HG02870 (cell line): ENCODE measurements at regions not wholly inside any gene's neighbourhood (a gene's known extent, or its start where the extent isn't known, plus 50 kb on each side); places are given as distances from the start of the nearest gene placed in this dataset.

Experiments used
- ATAC-seq: cut with Tn5 transposase; IDR thresholded peaks from one replicate; pipeline ENCODE4 v1.9.1; 2021; ENCODE audit warnings: mild to moderate bottlenecking, moderate library complexity; ENCODE audit not compliant: unreplicated experiment

- ATAC-seq = no peak
These were observed 468.0 kb downstream of the HTR7 start for GRCh38 chr10:90389876-90390275.

- no peak for ATAC-seq
These were observed 463.5 kb downstream of the HTR7 start for GRCh38 chr10:90394311-90394710.

DNA sequence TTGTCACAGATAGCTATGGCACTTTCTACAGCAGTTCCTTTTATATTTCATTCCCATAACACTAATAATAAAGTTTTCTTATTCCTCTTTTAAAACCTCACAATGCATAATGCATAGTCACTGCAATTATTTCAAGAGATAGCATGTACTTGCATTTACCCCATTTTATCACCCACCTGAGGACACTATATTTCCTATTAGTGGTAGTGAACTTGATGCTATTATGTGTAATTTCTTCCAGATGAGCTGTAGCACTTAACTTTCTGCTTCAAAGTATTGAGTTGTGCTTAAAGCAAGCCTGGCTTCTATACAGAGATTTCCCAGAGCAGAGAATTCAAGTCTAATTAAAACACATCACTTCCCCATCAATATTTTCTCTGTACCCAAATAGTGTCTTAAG lies 461.1 kb downstream of the HTR7 start:
- no peak for ATAC-seq

- ATAC-seq = no peak
These were observed 459.3 kb downstream of the HTR7 start for GRCh38 chr10:90398566-90398965.

DNA sequence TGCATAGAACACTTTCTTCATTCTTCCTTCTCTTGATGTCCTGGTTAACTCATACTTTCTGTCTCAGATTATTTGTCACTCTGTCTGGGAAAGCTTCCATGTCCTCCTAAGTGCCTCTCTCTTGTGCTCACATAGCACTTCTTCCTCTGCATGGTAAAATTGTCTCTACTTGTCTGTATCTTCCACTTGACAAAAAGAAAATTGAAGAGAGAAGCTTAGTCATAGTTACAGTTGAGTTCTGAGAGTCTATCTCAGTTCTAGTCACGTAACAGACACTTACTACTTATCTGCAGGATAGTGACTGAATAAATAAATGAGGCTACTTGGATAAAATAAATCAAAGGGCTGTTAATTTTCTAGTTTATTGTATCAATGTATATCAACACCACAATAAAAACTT lies 458.1 kb downstream of the HTR7 start:
- peak; percentile 62 for ATAC-seq

GRCh38 chr10:90403211-90404000 lies 454.4 kb downstream of the HTR7 start:
- no peak for ATAC-seq

GRCh38 chr10:90407131-90407530 lies 450.7 kb downstream of the HTR7 start:
- no peak for ATAC-seq

DNA sequence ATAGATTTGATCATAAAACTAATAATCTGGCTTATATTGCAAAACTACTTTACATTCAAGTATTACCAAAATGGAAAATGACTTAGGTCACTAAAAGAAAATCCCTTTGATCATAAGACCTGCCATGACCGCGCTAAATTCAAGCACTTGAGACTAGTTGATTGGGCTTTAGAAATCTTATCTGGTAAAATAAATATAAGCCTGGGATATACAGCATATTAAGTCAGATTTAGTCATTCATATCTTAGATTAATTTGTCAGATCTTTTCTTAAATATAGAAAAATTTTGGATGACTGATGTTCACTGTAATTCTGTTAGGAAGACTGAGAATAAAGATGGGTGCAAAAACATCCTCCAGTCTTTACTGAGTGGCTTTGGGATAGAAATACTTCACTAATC lies 450.0 kb downstream of the HTR7 start:
- ATAC-seq = no peak

- ATAC-seq = no peak
These were observed 445.3 kb downstream of the HTR7 start for GRCh38 chr10:90412582-90412981.

- no peak for ATAC-seq
These were observed 444.6 kb downstream of the HTR7 start for GRCh38 chr10:90413196-90413595.

GRCh38 chr10:90414926-90415325 lies 442.9 kb downstream of the HTR7 start:
- ATAC-seq = no peak

- no peak for ATAC-seq
These were observed 440.8 kb downstream of the HTR7 start for GRCh38 chr10:90417029-90417428.

DNA sequence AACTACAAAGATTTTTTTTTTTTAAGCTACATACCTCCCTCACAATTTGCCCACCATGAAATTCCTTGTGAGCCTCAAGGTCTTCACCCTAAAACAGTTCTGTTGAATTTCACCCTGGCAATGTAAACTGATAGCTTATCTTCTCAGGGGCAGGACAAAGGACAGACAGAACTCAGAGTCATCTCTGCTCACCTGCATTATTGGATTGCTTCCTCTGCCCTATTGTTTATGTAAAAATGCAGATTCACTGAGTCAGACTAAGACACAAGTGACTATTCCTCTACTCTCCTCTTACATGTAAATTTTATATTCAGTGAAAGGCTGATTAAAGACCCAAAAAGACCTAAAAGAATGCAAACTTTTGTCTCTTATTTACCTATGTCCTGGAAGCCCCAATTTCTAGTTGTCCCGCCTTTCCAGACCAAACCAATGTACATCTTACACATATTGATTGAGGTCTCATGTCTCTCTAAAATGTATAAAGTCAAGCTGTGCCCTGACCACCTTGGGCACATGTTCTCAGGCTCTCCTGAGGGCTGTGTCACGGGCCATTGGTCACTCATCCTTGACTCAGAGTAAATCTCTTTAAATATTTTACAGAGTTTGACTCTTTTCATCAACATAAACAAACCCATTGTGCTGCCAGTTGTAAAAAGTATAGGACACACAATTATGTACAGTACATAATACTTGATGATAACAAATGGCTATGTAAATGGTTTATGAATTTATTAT lies 440.2 kb downstream of the HTR7 start:
- ATAC-seq = no peak

DNA sequence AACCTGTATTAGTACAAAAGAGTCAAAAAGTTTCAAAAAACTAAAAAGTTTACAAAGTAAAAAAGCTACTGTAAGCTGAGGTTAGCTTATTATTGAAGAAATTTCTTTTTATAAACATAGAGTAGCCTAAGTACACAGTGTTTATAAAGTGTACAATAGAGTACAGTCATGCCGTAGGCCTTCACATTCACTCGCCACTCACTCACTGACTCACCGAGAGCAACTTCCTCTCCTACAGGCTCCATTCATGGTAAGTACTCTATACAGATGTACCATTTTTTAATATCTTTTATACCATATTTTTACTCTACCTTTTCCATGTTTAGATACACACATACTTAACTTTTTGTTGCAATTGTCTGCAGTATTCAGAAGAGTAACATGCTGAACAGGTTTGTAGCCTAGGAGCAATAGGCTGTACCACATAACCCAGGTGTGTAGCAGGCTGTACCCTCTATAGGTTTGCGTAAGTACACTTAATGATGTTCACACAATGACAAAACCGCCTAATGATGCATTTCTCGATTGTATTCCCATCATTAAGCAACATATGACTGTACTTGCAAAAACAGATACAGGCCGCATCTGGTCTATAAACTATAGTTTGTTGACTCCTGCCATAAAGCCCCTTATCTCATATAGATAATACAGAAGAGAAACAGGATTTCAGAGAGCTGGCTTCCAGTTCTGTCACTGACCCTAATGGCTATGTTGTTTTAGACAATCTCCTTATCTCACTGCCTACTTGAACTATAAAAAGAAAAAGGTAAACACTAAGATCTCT lies 438.8 kb downstream of the HTR7 start:
- no peak for ATAC-seq

- peak; percentile 77 for ATAC-seq
These were observed 437.1 kb downstream of the HTR7 start for GRCh38 chr10:90420637-90421318.

- no peak for ATAC-seq
These were observed 436.0 kb downstream of the HTR7 start for GRCh38 chr10:90421874-90422273.

- no peak for ATAC-seq
These were observed 433.1 kb downstream of the HTR7 start for GRCh38 chr10:90424730-90425129.

- no peak for ATAC-seq
These were observed 427.7 kb downstream of the HTR7 start for GRCh38 chr10:90430186-90430585.

GRCh38 chr10:90432866-90433265 lies 425.0 kb downstream of the HTR7 start:
- ATAC-seq = no peak

DNA sequence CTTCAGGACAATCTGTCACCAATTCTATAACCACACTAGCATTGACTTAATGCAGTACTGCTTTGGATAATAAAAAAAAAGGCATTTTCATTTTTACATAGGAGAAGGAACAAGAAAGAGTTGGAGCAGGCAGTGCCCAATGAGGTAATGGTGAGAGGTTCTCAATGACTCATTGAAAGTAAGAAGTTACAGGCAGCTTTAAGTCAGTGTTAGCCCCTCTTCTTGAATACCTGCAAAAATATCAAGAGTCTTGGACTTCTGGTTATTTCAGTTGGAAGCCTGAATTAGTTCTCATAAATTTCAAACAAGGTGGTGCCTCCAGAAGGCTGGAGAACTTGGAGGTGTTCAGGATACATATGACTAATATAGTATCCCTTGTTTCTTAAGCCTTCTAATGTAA lies 422.5 kb downstream of the HTR7 start:
- no peak for ATAC-seq

GRCh38 chr10:90437452-90437851 lies 420.4 kb downstream of the HTR7 start:
- ATAC-seq = no peak
